NCI-H2227 treated with DMSO at 0.1 percent for 48 hours (cell line): ENCODE measurements at regions not wholly inside any gene's neighbourhood (a gene's known extent, or its start where the extent isn't known, plus 50 kb on each side); places are given as distances from the start of the nearest gene placed in this dataset.
"Not testable (repeated sequence)": the region's sequence is repeated elsewhere in the genome, so short reads cannot be mapped to it uniquely, and the experiment has no call there.

Source experiments
- DNase-seq: peaks from one replicate; lab custom pipeline; 2025; lab: John Stamatoyannopoulos, UW

GRCh38 chr4:103499094-103499493 is 220.7 kb downstream of the TACR3 start:
- no peak for DNase-seq

GRCh38 chr4:103498161-103499070 is 221.4 kb downstream of the TACR3 start:
- DNase-seq, result no peak

- no peak for DNase-seq
Measured at GRCh38 chr4:103497692-103498091, 222.1 kb downstream of the TACR3 start.

GRCh38 chr4:103496800-103497199 is 223.0 kb downstream of the TACR3 start:
- no peak for DNase-seq

GRCh38 chr4:103493450-103494159 is 226.2 kb downstream of the TACR3 start:
- DNase-seq, result no peak

GRCh38 chr4:103485296-103485695 is 234.5 kb downstream of the TACR3 start:
- not testable (repeated sequence) for DNase-seq

- no peak for DNase-seq
Measured at GRCh38 chr4:103484521-103484920, 235.3 kb downstream of the TACR3 start.

GRCh38 chr4:103482893-103483292 is 236.9 kb downstream of the TACR3 start:
- DNase-seq, result no peak

- DNase-seq, result no peak
Measured at GRCh38 chr4:103482471-103482870, 237.3 kb downstream of the TACR3 start.

- DNase-seq, result no peak
Measured at GRCh38 chr4:103478734-103479133, 241.1 kb downstream of the TACR3 start.

- DNase-seq, result no peak
Measured at GRCh38 chr4:103478210-103478609, 241.6 kb downstream of the TACR3 start.

GRCh38 chr4:103457566-103457965 is 259.4 kb upstream of the CENPE start:
- DNase-seq, result no peak

GRCh38 chr4:103451341-103451740 is 253.2 kb upstream of the CENPE start:
- DNase-seq, result no peak

GRCh38 chr4:103450693-103451092 is 252.6 kb upstream of the CENPE start:
- DNase-seq, result no peak

- DNase-seq, result no peak
Measured at GRCh38 chr4:103449296-103450023, 251.3 kb upstream of the CENPE start.

- no peak for DNase-seq
Measured at GRCh38 chr4:103445377-103445776, 247.2 kb upstream of the CENPE start.

- peak; percentile 8 for DNase-seq
Measured at GRCh38 chr4:103443324-103443723, 245.2 kb upstream of the CENPE start.

- DNase-seq, result no peak
Measured at GRCh38 chr4:103429283-103429682, 231.1 kb upstream of the CENPE start.

- no peak for DNase-seq
Measured at GRCh38 chr4:103425406-103425805, 227.3 kb upstream of the CENPE start.

- no peak for DNase-seq
Measured at GRCh38 chr4:103424853-103425252, 226.7 kb upstream of the CENPE start.

GRCh38 chr4:103423261-103423660 is 225.1 kb upstream of the CENPE start:
- DNase-seq, result no peak

- DNase-seq, result no peak
Measured at GRCh38 chr4:103422467-103423219, 224.5 kb upstream of the CENPE start.
